ENCODE measurements at regions not wholly inside any gene's neighbourhood (a gene's known extent, or its start where the extent isn't known, plus 50 kb on each side); places are given as distances from the start of the nearest gene placed in this dataset.

GRCh38 chr13:59337070-59337469, 826.7 kb downstream of the DIAPH3 start:
- peak overlapping the region in 7 of 11 experiments; percentile 2 to 43 (median 34); a peak in 10 of 22 replicates for H3K9ac ChIP-seq
- no peaks in the 10 kb centered on the region for H3K27me3 ChIP-seq
- peak overlapping the region; percentile 29 to 70 (median 56); a peak in 21 of 22 replicates for H3K27ac ChIP-seq
- H3K9me3 ChIP-seq (replicated peaks in 1 of 11) = no peaks in the 10 kb centered on the region; a peak in 1 of 22 replicates
- H3K36me3 ChIP-seq = no peaks in the 10 kb centered on the region
- no peaks in the 10 kb centered on the region for H4K20me1 ChIP-seq
- TF ChIP-seq Cebpa-rat (IDR thresholded peaks at IDR 0.05) = peak in 2 of 11 experiments; percentile 47 to 75; a peak in 3 of 22 replicates
- peak overlapping the region in 3 of 10 experiments; percentile 6 to 10 (median 9); a peak in 4 of 20 replicates for H3K4me3 ChIP-seq
- H3K4me2 ChIP-seq = peak overlapping the region; percentile 43 to 78 (median 67)
- H3K4me1 ChIP-seq = peaks cover 22 to 52% (median 28%) of the 10 kb centered on the region in 10 experiments

GRCh38 chr13:59340151-59340550, 823.6 kb downstream of the DIAPH3 start:
- no peaks in the 10 kb centered on the region; a peak in 1 of 22 replicates for H3K9me3 ChIP-seq (replicated peaks in 1 of 11)
- no peaks in the 10 kb centered on the region for H3K36me3 ChIP-seq
- H3K27ac ChIP-seq = no peak overlapping the region
- peak in 2 of 11 experiments; percentile 10 to 24; a peak in 2 of 22 replicates for TF ChIP-seq Cebpa-rat (IDR thresholded peaks at IDR 0.05)
- no peak overlapping the region for H3K4me2 ChIP-seq
- H3K4me3 ChIP-seq = no peak overlapping the region
- H3K27me3 ChIP-seq = no peaks in the 10 kb centered on the region
- no peak overlapping the region for H3K9ac ChIP-seq
- no peaks in the 10 kb centered on the region for H4K20me1 ChIP-seq
- peaks cover 20 to 50% (median 24%) of the 10 kb centered on the region in 10 experiments for H3K4me1 ChIP-seq

GRCh38 chr13:59340581-59340980, 823.1 kb downstream of the DIAPH3 start:
- Histone ChIP-seq H3K9ac (no peak overlapping the region), H3K36me3 (no peaks in the 10 kb centered on the region), H3K27ac (no peak overlapping the region), H3K4me3 (no peak overlapping the region), H4K20me1 (no peaks in the 10 kb centered on the region), H3K9me3 (replicated peaks in 1 of 11) (no peaks in the 10 kb centered on the region; a peak in 1 of 22 replicates), H3K4me1 (peaks cover 20 to 47% (median 23%) of the 10 kb centered on the region in 10 experiments), H3K4me2 (no peak overlapping the region), H3K27me3 (no peaks in the 10 kb centered on the region)
- 0 out of 22 replicates have a peak, but pooled peaks of 1 of the 11 experiments have one; percentile 3 for TF ChIP-seq Cebpa-rat (IDR thresholded peaks at IDR 0.05)

- Histone ChIP-seq H3K27ac (no peak overlapping the region), H3K9me3 (replicated peaks in 1 of 11) (no peaks in the 10 kb centered on the region; a peak in 1 of 22 replicates), H3K4me3 (no peak overlapping the region), H3K4me2 (peak overlapping the region in 8 of 11 experiments; percentile 4 to 28 (median 9); a peak in 4 of 22 replicates), H3K9ac (no peak overlapping the region), H3K4me1 (peaks cover 9 to 29% (median 12%) of the 10 kb centered on the region in 10 experiments), H3K27me3 (no peaks in the 10 kb centered on the region), H4K20me1 (no peaks in the 10 kb centered on the region), H3K36me3 (no peaks in the 10 kb centered on the region)
- no peak for TF ChIP-seq Cebpa-rat (IDR thresholded peaks at IDR 0.05)
These were observed 821.3 kb downstream of the DIAPH3 start for GRCh38 chr13:59342400-59342799.

GRCh38 chr13:59343132-59343531, 820.6 kb downstream of the DIAPH3 start:
- Histone ChIP-seq H3K27ac (no peak overlapping the region), H3K4me1 (peaks cover 2 to 22% (median 5%) of the 10 kb centered on the region in 10 experiments; a peak in 17 of 20 replicates), H3K27me3 (no peaks in the 10 kb centered on the region), H3K9ac (no peak overlapping the region), H3K9me3 (replicated peaks in 1 of 11) (no peaks in the 10 kb centered on the region; a peak in 1 of 22 replicates), H4K20me1 (no peaks in the 10 kb centered on the region), H3K4me3 (no peak overlapping the region), H3K36me3 (no peaks in the 10 kb centered on the region), H3K4me2 (no peak overlapping the region)
- TF ChIP-seq Cebpa-rat (IDR thresholded peaks at IDR 0.05) = no peak

- Histone ChIP-seq H3K4me3 (no peak overlapping the region), H3K9ac (no peak overlapping the region), H3K27ac (no peak overlapping the region), H3K4me2 (peak overlapping the region in 2 of 11 experiments; percentile 19 to 21; a peak in 2 of 22 replicates), H3K9me3 (replicated peaks in 1 of 11) (no peaks in the 10 kb centered on the region; a peak in 1 of 22 replicates), H3K27me3 (no peaks in the 10 kb centered on the region), H4K20me1 (no peaks in the 10 kb centered on the region), H3K4me1 (peaks cover 0 to 13% (median 0%) of the 10 kb centered on the region in 10 experiments; a peak in 7 of 20 replicates), H3K36me3 (no peaks in the 10 kb centered on the region)
- no peak for TF ChIP-seq Cebpa-rat (IDR thresholded peaks at IDR 0.05)
These were observed 819.5 kb downstream of the DIAPH3 start for GRCh38 chr13:59343993-59344822.

- H3K27ac ChIP-seq = no peak overlapping the region
- TF ChIP-seq Cebpa-rat (IDR thresholded peaks at IDR 0.05) = no peak
- no peaks in the 10 kb centered on the region for H3K36me3 ChIP-seq
- H3K4me2 ChIP-seq = no peak overlapping the region
- H3K4me1 ChIP-seq = peaks cover 0 to 13% (median 0%) of the 10 kb centered on the region in 10 experiments; a peak in 7 of 20 replicates
- no peaks in the 10 kb centered on the region; a peak in 1 of 22 replicates for H3K9me3 ChIP-seq (replicated peaks in 1 of 11)
- no peak overlapping the region for H3K9ac ChIP-seq
- no peaks in the 10 kb centered on the region for H3K27me3 ChIP-seq
- no peak overlapping the region for H3K4me3 ChIP-seq
- H4K20me1 ChIP-seq = no peaks in the 10 kb centered on the region
These were observed 818.4 kb downstream of the DIAPH3 start for GRCh38 chr13:59345311-59345710.

- no peaks in the 10 kb centered on the region for H3K27me3 ChIP-seq
These were observed 816.6 kb downstream of the DIAPH3 start for GRCh38 chr13:59346999-59347723.

GRCh38 chr13:59348617-59349016, 815.1 kb downstream of the DIAPH3 start:
- H3K27me3 ChIP-seq = no peaks in the 10 kb centered on the region
- no peaks in the 10 kb centered on the region for H3K36me3 ChIP-seq
- TF ChIP-seq Cebpa-rat (IDR thresholded peaks at IDR 0.05) = no peak
- H4K20me1 ChIP-seq = no peaks in the 10 kb centered on the region
- no peak overlapping the region for H3K9ac ChIP-seq
- no peaks in the 10 kb centered on the region for H3K4me1 ChIP-seq
- no peak overlapping the region for H3K4me2 ChIP-seq
- H3K4me3 ChIP-seq = no peak overlapping the region
- no peak overlapping the region for H3K27ac ChIP-seq
- no peaks in the 10 kb centered on the region for H3K9me3 ChIP-seq (replicated peaks in 1 of 11)

More at GRCh38 chr13:59346999-59347723, 816.6 kb downstream of the DIAPH3 start:
- Histone ChIP-seq H4K20me1 (no peaks in the 10 kb centered on the region), H3K4me3 (no peak overlapping the region), H3K9me3 (replicated peaks in 1 of 11) (no peaks in the 10 kb centered on the region), H3K4me1 (peaks cover 0 to 10% (median 0%) of the 10 kb centered on the region in 10 experiments; a peak in 7 of 20 replicates), H3K9ac (no peak overlapping the region), H3K4me2 (no peak overlapping the region), H3K27ac (no peak overlapping the region), H3K36me3 (no peaks in the 10 kb centered on the region)
- TF ChIP-seq Cebpa-rat (IDR thresholded peaks at IDR 0.05) = no peak

All from BLaER1 treated with 17β-estradiol and CSF1 and Interleukin-3, amounts not matched to agents 10 nM and 100 nM (cell line).